ENCODE measurements at regions not wholly inside any gene's neighbourhood (a gene's known extent, or its start where the extent isn't known, plus 50 kb on each side); places are given as distances from the start of the nearest gene placed in this dataset.

DNA sequence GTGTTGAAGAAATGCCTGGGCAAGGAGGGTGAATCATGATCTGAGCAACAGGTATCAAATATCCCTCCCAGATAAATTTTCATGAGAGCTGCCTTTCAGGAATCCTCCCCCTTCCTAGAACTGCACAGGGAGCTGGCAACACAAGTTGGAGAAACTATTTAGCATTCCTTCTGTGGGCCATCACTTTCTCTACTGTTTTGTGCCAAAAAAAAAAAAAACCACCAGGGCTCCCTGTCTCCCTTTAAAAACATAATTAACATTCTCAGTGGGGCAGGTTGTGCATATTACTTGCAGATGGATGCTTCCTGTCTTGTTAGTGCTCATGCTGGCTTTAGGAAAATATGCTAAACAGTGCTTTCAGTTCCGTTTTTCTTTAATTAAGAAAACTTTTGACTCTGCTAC is 234.9 kb upstream of the LMCD1 start:
- no peak overlapping the region for H3K14ac ChIP-seq (ENCODE audit: low read length in 2 of 2)
- no peak overlapping the region for H3K4me3 ChIP-seq (ENCODE audit: insufficient read depth in 1 of 2, low read depth in 1 of 2, low read length in 2 of 2)
- H3K4me2 ChIP-seq (ENCODE audit: low read length, poor library complexity, severe bottlenecking) = no peak overlapping the region
- H3K79me1 ChIP-seq (replicated peaks; ENCODE audit: low read length, poor library complexity, severe bottlenecking) = no peaks in the 10 kb centered on the region
- H3K4me1 ChIP-seq (ENCODE audit: control insufficient read depth, insufficient read depth, low read depth, low read length) = peaks cover 1% of the 10 kb centered on the region
- DNase-seq = no peak
- no peak overlapping the region for H2AFZ ChIP-seq (ENCODE audit: low read depth, low read length)
- H3K9me3 ChIP-seq (ENCODE audit: control insufficient read depth, low read length) = no peaks in the 10 kb centered on the region
- H3K9ac ChIP-seq (ENCODE audit: low read length) = no peak overlapping the region
- H2BK120ac ChIP-seq (ENCODE audit: low read depth, low read length) = no peak overlapping the region
- H3K27me3 ChIP-seq (ENCODE audit: control insufficient read depth in 1 of 2, insufficient read depth in 1 of 2, low read length in 2 of 2) = no peaks in the 10 kb centered on the region
- no peak overlapping the region for H2BK15ac ChIP-seq (ENCODE audit: low read depth, poor library complexity, severe bottlenecking)
- H3K36me3 ChIP-seq (ENCODE audit: control insufficient read depth in 1 of 2, insufficient read depth in 2 of 2, low read depth in 1 of 2, low read length in 2 of 2) = no peaks in the 10 kb centered on the region
- H2BK12ac ChIP-seq (ENCODE audit: low read length in 2 of 2) = no peak overlapping the region
- no peak overlapping the region for H3K18ac ChIP-seq (ENCODE audit: low read depth in 1 of 2, low read length in 2 of 2)
- H3K23ac ChIP-seq (ENCODE audit: low read length in 2 of 2) = no peak overlapping the region
- no peak overlapping the region for H2BK5ac ChIP-seq (ENCODE audit: low read depth, low read length, poor library complexity, severe bottlenecking)
- no peak overlapping the region for H3K4ac ChIP-seq (ENCODE audit: low read depth in 1 of 2, low read length in 2 of 2)
- no peak overlapping the region for H2AK5ac ChIP-seq (ENCODE audit: low read length, severe bottlenecking)
- 50% methylated on average over 1 of the region's 1 CpG for WGBS
- H4K91ac ChIP-seq (ENCODE audit: low read length) = no peak overlapping the region
- no peak overlapping the region for H3K27ac ChIP-seq (ENCODE audit: low read length, poor library complexity, severe bottlenecking)
- H4K8ac ChIP-seq (ENCODE audit: low read length) = no peak overlapping the region

DNA sequence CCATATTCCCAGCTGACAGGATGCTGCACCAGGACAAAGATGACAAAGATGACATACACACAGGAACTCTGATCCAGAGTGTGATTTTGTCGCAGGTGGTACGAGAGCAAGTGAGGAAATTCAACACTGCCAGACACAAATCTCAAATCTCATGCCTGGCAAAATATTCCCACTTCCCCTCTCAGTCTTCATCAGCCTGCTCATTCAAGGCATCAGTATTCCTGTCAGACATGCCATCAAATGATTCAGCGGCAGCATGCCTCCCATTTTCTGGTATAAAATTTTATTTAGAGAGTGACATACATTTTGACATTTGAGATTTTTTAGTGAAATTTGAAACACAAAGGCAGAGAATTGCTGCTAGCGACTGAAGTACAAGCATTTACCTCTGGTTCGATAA is 228.1 kb upstream of the LMCD1 start:
- no peak for DNase-seq
- H3K14ac ChIP-seq (ENCODE audit: low read length in 2 of 2) = no peak overlapping the region
- H3K18ac ChIP-seq (ENCODE audit: low read depth in 1 of 2, low read length in 2 of 2) = no peak overlapping the region
- H4K91ac ChIP-seq (ENCODE audit: low read length) = no peak overlapping the region
- no peak overlapping the region for H2BK15ac ChIP-seq (ENCODE audit: low read depth, poor library complexity, severe bottlenecking)
- 100% methylated on average over 5 of the region's 5 CpGs for WGBS
- no peaks in the 10 kb centered on the region for H3K36me3 ChIP-seq (ENCODE audit: control insufficient read depth in 1 of 2, insufficient read depth in 2 of 2, low read depth in 1 of 2, low read length in 2 of 2)
- H3K4ac ChIP-seq (ENCODE audit: low read depth in 1 of 2, low read length in 2 of 2) = no peak overlapping the region
- no peak overlapping the region for H3K27ac ChIP-seq (ENCODE audit: low read length, poor library complexity, severe bottlenecking)
- no peak overlapping the region for H3K4me2 ChIP-seq (ENCODE audit: low read length, poor library complexity, severe bottlenecking)
- H2BK120ac ChIP-seq (ENCODE audit: low read depth, low read length) = no peak overlapping the region
- peaks cover 0 to 2% of the 10 kb centered on the region in 2 experiments for H3K27me3 ChIP-seq (ENCODE audit: control insufficient read depth in 1 of 2, insufficient read depth in 1 of 2, low read length in 2 of 2)
- no peak overlapping the region for H3K23ac ChIP-seq (ENCODE audit: low read length in 2 of 2)
- no peak overlapping the region for H2AK5ac ChIP-seq (ENCODE audit: low read length, severe bottlenecking)
- no peaks in the 10 kb centered on the region for H3K4me1 ChIP-seq (ENCODE audit: control insufficient read depth, insufficient read depth, low read depth, low read length)
- H3K9me3 ChIP-seq (ENCODE audit: control insufficient read depth, low read length) = no peaks in the 10 kb centered on the region
- no peak overlapping the region for H2AFZ ChIP-seq (ENCODE audit: low read depth, low read length)
- H3K4me3 ChIP-seq (ENCODE audit: insufficient read depth in 1 of 2, low read depth in 1 of 2, low read length in 2 of 2) = no peak overlapping the region
- no peak overlapping the region for H3K9ac ChIP-seq (ENCODE audit: low read length)
- H4K8ac ChIP-seq (ENCODE audit: low read length) = no peak overlapping the region
- no peak overlapping the region for H2BK12ac ChIP-seq (ENCODE audit: low read length in 2 of 2)
- no peak overlapping the region for H2BK5ac ChIP-seq (ENCODE audit: low read depth, low read length, poor library complexity, severe bottlenecking)
- H3K79me1 ChIP-seq (replicated peaks; ENCODE audit: low read length, poor library complexity, severe bottlenecking) = no peaks in the 10 kb centered on the region

DNA sequence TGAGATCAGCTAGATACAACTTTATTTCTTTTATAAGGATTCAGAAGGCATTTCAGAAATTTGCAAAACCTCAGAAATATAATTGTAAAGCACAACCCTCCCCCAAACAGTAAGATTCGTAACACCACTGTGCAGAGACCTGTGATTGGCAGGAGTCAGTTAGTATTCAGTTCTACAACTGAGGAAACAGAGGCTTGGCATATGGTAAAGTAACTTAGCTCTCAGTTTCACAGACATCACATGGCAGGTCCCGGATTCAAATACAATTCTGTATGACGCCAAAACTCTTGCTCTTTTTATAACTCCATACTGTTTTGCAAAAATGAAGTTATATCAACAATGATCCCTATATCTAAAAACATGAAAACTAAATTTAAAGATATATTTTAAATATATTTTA is 225.6 kb upstream of the LMCD1 start:
- Histone ChIP-seq H2BK15ac (ENCODE audit: low read depth, poor library complexity, severe bottlenecking) (no peak overlapping the region), H3K18ac (ENCODE audit: low read depth in 1 of 2, low read length in 2 of 2) (no peak overlapping the region), H3K27ac (ENCODE audit: low read length, poor library complexity, severe bottlenecking) (no peak overlapping the region), H3K23ac (ENCODE audit: low read length in 2 of 2) (no peak overlapping the region), H3K4me1 (ENCODE audit: control insufficient read depth, insufficient read depth, low read depth, low read length) (peaks cover 7% of the 10 kb centered on the region), H3K79me1 (replicated peaks; ENCODE audit: low read length, poor library complexity, severe bottlenecking) (no peaks in the 10 kb centered on the region), H3K9me3 (ENCODE audit: control insufficient read depth, low read length) (no peaks in the 10 kb centered on the region), H3K27me3 (ENCODE audit: control insufficient read depth in 1 of 2, insufficient read depth in 1 of 2, low read length in 2 of 2) (peaks cover 0 to 16% of the 10 kb centered on the region in 2 experiments), H4K8ac (ENCODE audit: low read length) (no peak overlapping the region), H2BK120ac (ENCODE audit: low read depth, low read length) (no peak overlapping the region), H4K91ac (ENCODE audit: low read length) (no peak overlapping the region), H3K14ac (ENCODE audit: low read length in 2 of 2) (no peak overlapping the region), H3K9ac (ENCODE audit: low read length) (no peak overlapping the region), H3K4ac (ENCODE audit: low read depth in 1 of 2, low read length in 2 of 2) (no peak overlapping the region), H3K4me2 (ENCODE audit: low read length, poor library complexity, severe bottlenecking) (no peak overlapping the region), H3K36me3 (ENCODE audit: control insufficient read depth in 1 of 2, insufficient read depth in 2 of 2, low read depth in 1 of 2, low read length in 2 of 2) (no peaks in the 10 kb centered on the region), H2BK12ac (ENCODE audit: low read length in 2 of 2) (no peak overlapping the region), H2BK5ac (ENCODE audit: low read depth, low read length, poor library complexity, severe bottlenecking) (no peak overlapping the region), H2AFZ (ENCODE audit: low read depth, low read length) (no peak overlapping the region), H2AK5ac (ENCODE audit: low read length, severe bottlenecking) (no peak overlapping the region), H3K4me3 (ENCODE audit: insufficient read depth in 1 of 2, low read depth in 1 of 2, low read length in 2 of 2) (no peak overlapping the region)
- 92% methylated on average over 3 of the region's 3 CpGs for WGBS
- no peak for DNase-seq

DNA sequence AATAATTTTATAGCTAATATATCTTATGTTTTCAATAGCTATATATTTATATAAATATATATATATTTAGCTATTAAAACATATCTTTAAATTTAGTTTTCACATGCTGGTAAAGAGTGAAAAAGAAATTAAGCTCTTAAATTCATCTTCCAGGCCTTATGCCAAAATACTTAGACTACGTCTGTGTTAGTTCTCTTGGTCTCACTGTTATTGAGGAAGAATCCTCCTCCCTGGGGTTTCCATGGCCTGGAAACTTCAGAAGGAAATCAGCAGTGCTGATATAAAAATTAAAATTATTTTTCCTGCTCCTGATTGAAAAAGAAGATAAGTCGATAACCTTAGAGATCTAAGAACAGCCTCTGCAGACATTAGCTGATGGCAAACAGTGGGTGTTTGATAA is 225.1 kb upstream of the LMCD1 start:
- Histone ChIP-seq H3K4me1 (ENCODE audit: control insufficient read depth, insufficient read depth, low read depth, low read length) (peaks cover 7% of the 10 kb centered on the region), H2BK12ac (ENCODE audit: low read length in 2 of 2) (no peak overlapping the region), H3K4ac (ENCODE audit: low read depth in 1 of 2, low read length in 2 of 2) (no peak overlapping the region), H2AFZ (ENCODE audit: low read depth, low read length) (no peak overlapping the region), H3K14ac (ENCODE audit: low read length in 2 of 2) (no peak overlapping the region), H4K91ac (ENCODE audit: low read length) (no peak overlapping the region), H2BK120ac (ENCODE audit: low read depth, low read length) (no peak overlapping the region), H3K4me3 (ENCODE audit: insufficient read depth in 1 of 2, low read depth in 1 of 2, low read length in 2 of 2) (no peak overlapping the region), H2BK5ac (ENCODE audit: low read depth, low read length, poor library complexity, severe bottlenecking) (no peak overlapping the region), H3K9me3 (ENCODE audit: control insufficient read depth, low read length) (no peaks in the 10 kb centered on the region), H3K9ac (ENCODE audit: low read length) (no peak overlapping the region), H3K79me1 (replicated peaks; ENCODE audit: low read length, poor library complexity, severe bottlenecking) (no peaks in the 10 kb centered on the region), H3K23ac (ENCODE audit: low read length in 2 of 2) (no peak overlapping the region), H3K27ac (ENCODE audit: low read length, poor library complexity, severe bottlenecking) (no peak overlapping the region), H3K4me2 (ENCODE audit: low read length, poor library complexity, severe bottlenecking) (no peak overlapping the region), H4K8ac (ENCODE audit: low read length) (no peak overlapping the region), H3K18ac (ENCODE audit: low read depth in 1 of 2, low read length in 2 of 2) (no peak overlapping the region), H2AK5ac (ENCODE audit: low read length, severe bottlenecking) (no peak overlapping the region), H3K27me3 (ENCODE audit: control insufficient read depth in 1 of 2, insufficient read depth in 1 of 2, low read length in 2 of 2) (peaks cover 0 to 16% of the 10 kb centered on the region in 2 experiments), H2BK15ac (ENCODE audit: low read depth, poor library complexity, severe bottlenecking) (no peak overlapping the region), H3K36me3 (ENCODE audit: control insufficient read depth in 1 of 2, insufficient read depth in 2 of 2, low read depth in 1 of 2, low read length in 2 of 2) (no peaks in the 10 kb centered on the region)
- no peak for DNase-seq
- WGBS = no CpG with 5 or more reads among the region's 2 CpGs

Data from mesenchymal stem cell (in vitro differentiated cells and primary cell).